CD14-positive monocyte (primary cell): ENCODE measurements at regions not wholly inside any gene's neighbourhood (a gene's known extent, or its start where the extent isn't known, plus 50 kb on each side); places are given as distances from the start of the nearest gene placed in this dataset.

Experiments used
- DNase-seq, 3 donors: peaks; one replicate each; pipeline ENCODE4 v3.0.0-alpha.2; 2011 to 2022
- H2AFZ ChIP-seq: 2 replicates; pipeline ENCODE4 v1.6.0; 2012; ENCODE audit warnings: mild to moderate bottlenecking, low read depth, low read length, inconsistent platforms; ENCODE audit not compliant: insufficient read depth, poor library complexity, severe bottlenecking
- H3K27ac ChIP-seq, 2 donors: 1 replicate in 1 of 2; 2 replicates in 1 of 2; pipeline ENCODE4 v1.5.1; 2012 to 2013; ENCODE audit warnings: low read length in 2 of 2, control low read depth in 1 of 2, inconsistent platforms in 1 of 2, low read depth in 1 of 2, mild to moderate bottlenecking in 1 of 2
- H3K27me3 ChIP-seq, 2 donors: one replicate each; pipeline versions ENCODE4 v1.6.0 to v1.6.1; 2011 to 2013; ENCODE audit warnings: low read length in 2 of 2; ENCODE audit not compliant: control insufficient read depth in 2 of 2, insufficient read depth in 2 of 2
- H3K36me3 ChIP-seq, 2 donors: replicated peaks in 1 of 2; 1 replicate in 1 of 2; 2 replicates in 1 of 2; pipeline versions ENCODE4 v1.5.1 to v1.6.1; 2012 to 2013; ENCODE audit warnings: low read length in 2 of 2, control low read depth in 1 of 2, inconsistent platforms in 1 of 2, mild to moderate bottlenecking in 1 of 2; ENCODE audit not compliant: insufficient read depth in 2 of 2, control insufficient read depth in 1 of 2
- H3K4me1 ChIP-seq, 2 donors: 1 replicate in 1 of 2; 2 replicates in 1 of 2; pipeline versions ENCODE4 v1.5.1 to v1.6.1; 2012 to 2013; ENCODE audit warnings: low read length in 2 of 2, control low read depth in 1 of 2, inconsistent platforms in 1 of 2, mild to moderate bottlenecking in 1 of 2, moderate library complexity in 1 of 2; ENCODE audit not compliant: insufficient read depth in 2 of 2, control insufficient read depth in 1 of 2
- H3K4me2 ChIP-seq: replicated peaks from 2 replicates; pipeline ENCODE3; 2012; ENCODE audit warnings: low read length, moderate library complexity, mild to moderate bottlenecking; ENCODE audit not compliant: poor library complexity, severe bottlenecking; ENCODE audit errors: extremely low read depth
- H3K4me3 ChIP-seq, 3 experiments: fragments of 200-600 bp in 1 of 3; sonication (generic) in 1 of 3; replicated peaks in 1 of 3; 1 replicate in 2 of 3; 2 replicates in 1 of 3; pipeline ENCODE4 v1.5.1; 2011 to 2013; ENCODE audit warnings: low read length in 3 of 3, mild to moderate bottlenecking in 3 of 3, control low read depth in 2 of 3, low read depth in 2 of 3, inconsistent platforms in 1 of 3, moderate library complexity in 1 of 3
- H3K79me2 ChIP-seq: 2 replicates; pipeline ENCODE4 v1.6.0; 2012; ENCODE audit warnings: mild to moderate bottlenecking, control low read depth, inconsistent platforms, low read length, moderate library complexity; ENCODE audit not compliant: insufficient read depth
- H3K9ac ChIP-seq: 2 replicates; pipeline ENCODE4 v1.6.0; 2017; ENCODE audit warnings: low read length, mild to moderate bottlenecking; ENCODE audit not compliant: insufficient read depth, poor library complexity, severe bottlenecking
- H3K9me3 ChIP-seq, 2 donors: replicated peaks in 1 of 2; 1 replicate in 1 of 2; 2 replicates in 1 of 2; pipeline versions ENCODE4 v1.5.1 to v1.6.1; 2012 to 2013; ENCODE audit warnings: low read length in 2 of 2, control low read depth in 1 of 2; ENCODE audit not compliant: control insufficient read depth in 1 of 2, insufficient read depth in 1 of 2
- H4K20me1 ChIP-seq: 2 replicates; pipeline ENCODE4 v1.6.0; 2012; ENCODE audit warnings: mild to moderate bottlenecking, low read length, control low read depth, moderate library complexity; ENCODE audit not compliant: insufficient read depth
- H3K27ac Mint-ChIP-seq, 7 donors: one replicate each; pipeline ENCODE4 v1.8.0; 2020; ENCODE audit warnings: mild to moderate bottlenecking in 7 of 7, mixed read lengths in 7 of 7, moderate library complexity in 6 of 7, inconsistent platforms in 2 of 7
- H3K27me3 Mint-ChIP-seq, 3 donors: one replicate each; pipeline ENCODE4 v1.8.0; 2021 to 2022; ENCODE audit warnings: low read depth in 3 of 3, mild to moderate bottlenecking in 3 of 3, mixed read lengths in 3 of 3, moderate library complexity in 3 of 3, inconsistent platforms in 1 of 3
- H3K36me3 Mint-ChIP-seq, 2 donors: one replicate each; pipeline ENCODE4 v1.8.0; 2020; ENCODE audit warnings: mixed read lengths in 2 of 2, inconsistent platforms in 1 of 2, mild to moderate bottlenecking in 1 of 2
- H3K4me1 Mint-ChIP-seq: one replicate; pipeline ENCODE4 v1.8.0; 2020; ENCODE audit warnings: mild to moderate bottlenecking, mixed read lengths
- H3K4me3 Mint-ChIP-seq, 2 donors: one replicate each; pipeline ENCODE4 v1.8.0; 2020; ENCODE audit warnings: mild to moderate bottlenecking in 2 of 2, mixed read lengths in 2 of 2, moderate library complexity in 1 of 2
- H3K9me3 Mint-ChIP-seq, 7 donors: one replicate each; pipeline ENCODE4 v1.8.0; 2020 to 2022; ENCODE audit warnings: mixed read lengths in 7 of 7, mild to moderate bottlenecking in 6 of 7, moderate library complexity in 6 of 7, inconsistent platforms in 2 of 7
- CTCF ChIP-seq: fragments of 200-600 bp; IDR thresholded peaks from one replicate; pipeline ENCODE4 v1.8.0; 2022; ENCODE audit warnings: antibody characterized with exemption, mild to moderate bottlenecking
- WGBS: methylation state at CpG from one replicate; pipeline ENCODE4 v1.1.5; 2013; ENCODE audit warnings: missing lambda C conversion rate; ENCODE audit not compliant: insufficient coverage; 5-methylcytosine and 5-hydroxymethylcytosine counted together
- intact Hi-C, 2 donors: fragments of 100-400 bp; cut with micrococcal nuclease; formaldehyde crosslinking; loops; one replicate each; pipeline versions ENCODE4 v1.15.0 to v1.15.1; 2023

- peaks cover 18% of the 10 kb centered on the region for H3K4me1 Mint-ChIP-seq
- Histone ChIP-seq H3K9me3 (peaks cover 0 to 10% of the 10 kb centered on the region in 2 donors), H3K4me3 (no peak overlapping the region), H3K36me3 (peaks cover 10% of the 10 kb centered on the region in 2 donors), H4K20me1 (peaks cover 100% of the 10 kb centered on the region), H2AFZ (no peak overlapping the region), H3K9ac (no peak overlapping the region), H3K79me2 (peaks cover 100% of the 10 kb centered on the region), H3K4me1 (peaks cover 17 to 26% of the 10 kb centered on the region in 2 donors), H3K27me3 (no peaks in the 10 kb centered on the region), H3K27ac (peak overlapping the region in 1 of 2 donors; percentile 37), H3K4me2 (no peak overlapping the region)
- no peak overlapping the region for H3K4me3 Mint-ChIP-seq
- DNase-seq = no peak
- no peak overlapping the region for H3K27ac Mint-ChIP-seq
- intact Hi-C loops = no loop called here
- H3K36me3 Mint-ChIP-seq = peaks cover 16 to 23% of the 10 kb centered on the region in 2 donors
- TF ChIP-seq CTCF = no peak
- H3K27me3 Mint-ChIP-seq = no peaks in the 10 kb centered on the region
- peaks cover 5 to 9% (median 8%) of the 10 kb centered on the region in 7 donors for H3K9me3 Mint-ChIP-seq
Measured at GRCh38 chr13:50094615-50095293, 79.5 kb downstream of the KCNRG start.

DNA sequence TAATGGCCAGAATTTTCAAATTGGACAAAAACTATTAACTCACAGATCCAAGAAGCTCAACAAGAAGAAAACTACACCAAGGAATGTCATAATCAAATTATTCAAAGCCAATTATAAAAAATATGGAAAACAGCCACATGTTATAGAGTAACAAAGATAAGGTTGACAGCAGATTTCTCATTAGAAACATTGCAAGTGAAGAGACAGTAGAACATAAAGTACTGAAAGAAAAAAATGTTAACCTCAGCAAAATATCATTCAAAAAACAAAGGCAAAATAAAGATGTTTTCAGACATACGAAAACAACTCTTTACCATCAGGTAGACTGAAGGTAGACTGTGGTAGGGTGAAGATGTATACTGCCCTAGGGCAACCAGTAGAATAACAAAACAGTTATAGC is 83.4 kb downstream of the KCNRG start:
- DNase-seq = no peak
- Mint-ChIP-seq H3K27ac (peak overlapping the region in 4 of 7 donors; percentile 32 to 71 (median 55)), H3K9me3 (peaks cover 5 to 12% (median 8%) of the 10 kb centered on the region in 7 donors), H3K36me3 (peaks cover 19 to 42% of the 10 kb centered on the region in 2 donors), H3K4me1 (peaks cover 30% of the 10 kb centered on the region), H3K4me3 (no peak overlapping the region), H3K27me3 (no peaks in the 10 kb centered on the region)
- Histone ChIP-seq H3K4me2 (no peak overlapping the region), H3K4me1 (no peaks in the 10 kb centered on the region), H3K9ac (no peak overlapping the region), H3K4me3 (no peak overlapping the region), H2AFZ (no peak overlapping the region), H3K36me3 (peaks cover 9 to 13% of the 10 kb centered on the region in 2 donors), H4K20me1 (peaks cover 100% of the 10 kb centered on the region), H3K79me2 (peaks cover 100% of the 10 kb centered on the region), H3K27me3 (no peaks in the 10 kb centered on the region), H3K9me3 (peaks cover 0 to 10% of the 10 kb centered on the region in 2 donors), H3K27ac (peak overlapping the region in 1 of 2 donors; percentile 66)
- intact Hi-C loops = no loop called here
- no CpG with 5 or more reads among the region's 1 CpG for WGBS
- no peak for TF ChIP-seq CTCF
